GM23338 (cell line): ENCODE measurements at regions not wholly inside any gene's neighbourhood (a gene's known extent, or its start where the extent isn't known, plus 50 kb on each side); places are given as distances from the start of the nearest gene placed in this dataset.

Source experiments
- ATAC-seq: fragments of 200-7000 bp; cut with Tn5 transposase; 3 replicates; pipeline ENCODE4 v1.9.1; 2020
- DNase-seq: peaks from one replicate; pipeline ENCODE4 v3.0.0-alpha.2; 2015; ENCODE audit warnings: low spot score
- H2AFZ ChIP-seq: fragments of 200-600 bp; sonication (generic); 2 replicates; pipeline ENCODE4 v1.8.0; 2016; ENCODE audit warnings: antibody characterized with exemption, mild to moderate bottlenecking, moderate library complexity
- H3F3A ChIP-seq: fragments of 200-600 bp; sonication (generic); replicated peaks from 2 replicates; pipeline ENCODE4 v1.8.0; 2017; ENCODE audit warnings: antibody characterized with exemption, mixed run types, low read depth
- H3K27ac ChIP-seq: fragments of 200-600 bp; sonication (generic); 2 replicates; pipeline ENCODE4 v1.6.1; 2016; ENCODE audit warnings: low read depth
- H3K27me3 ChIP-seq: fragments of 200-600 bp; sonication (generic); 2 replicates; pipeline ENCODE4 v1.8.0; 2016; ENCODE audit warnings: mild to moderate bottlenecking, mixed run types, moderate library complexity; ENCODE audit not compliant: insufficient read depth
- H3K36me3 ChIP-seq: fragments of 200-600 bp; sonication (generic); 2 replicates; pipeline ENCODE4 v1.8.0; 2016; ENCODE audit warnings: mild to moderate bottlenecking; ENCODE audit not compliant: insufficient read depth
- H3K4me1 ChIP-seq: fragments of 200-600 bp; sonication (generic); 2 replicates; pipeline ENCODE4 v1.8.0; 2016; ENCODE audit warnings: mild to moderate bottlenecking, moderate library complexity; ENCODE audit not compliant: insufficient read depth
- H3K4me2 ChIP-seq: fragments of 200-600 bp; sonication (generic); 2 replicates; pipeline ENCODE4 v1.7.1; 2017; ENCODE audit warnings: mixed run types
- H3K4me3 ChIP-seq: fragments of 200-600 bp; sonication (generic); 2 replicates; pipeline ENCODE4 v1.6.1; 2016; ENCODE audit warnings: mixed run types
- H3K79me2 ChIP-seq: fragments of 200-600 bp; sonication (generic); replicated peaks from 2 replicates; pipeline ENCODE4 v1.8.0; 2017; ENCODE audit warnings: mild to moderate bottlenecking; ENCODE audit not compliant: insufficient read depth
- H3K9me2 ChIP-seq: fragments of 200-600 bp; sonication (generic); 2 replicates; pipeline ENCODE4 v1.8.0; 2017; ENCODE audit not compliant: insufficient read depth
- H4K20me1 ChIP-seq: fragments of 200-600 bp; sonication (generic); replicated peaks from 2 replicates; pipeline ENCODE4 v1.8.0; 2017; ENCODE audit warnings: mild to moderate bottlenecking; ENCODE audit not compliant: insufficient read depth
- H3K27ac Mint-ChIP-seq: 2 replicates; pipeline ENCODE4 v1.8.0; 2020; ENCODE audit warnings: inconsistent platforms, mild to moderate bottlenecking, moderate library complexity, mixed read lengths
- H3K27me3 Mint-ChIP-seq: 3 replicates; pipeline ENCODE4 v1.8.0; 2022; ENCODE audit warnings: low read depth, mild to moderate bottlenecking, moderate library complexity, mixed read lengths, inconsistent platforms; ENCODE audit not compliant: insufficient read depth, poor library complexity
- H3K36me3 Mint-ChIP-seq: 3 replicates; pipeline ENCODE4 v1.8.0; 2021; ENCODE audit warnings: low read depth, mild to moderate bottlenecking, inconsistent platforms, moderate library complexity, mixed read lengths
- H3K4me1 Mint-ChIP-seq: 3 replicates; pipeline ENCODE4 v1.8.0; 2020; ENCODE audit warnings: mild to moderate bottlenecking, inconsistent platforms, mixed read lengths
- H3K4me3 Mint-ChIP-seq: 3 replicates; pipeline ENCODE4 v1.8.0; 2021; ENCODE audit warnings: moderate library complexity, mild to moderate bottlenecking, inconsistent platforms, mixed read lengths
- H3K9me3 Mint-ChIP-seq: 3 replicates; pipeline ENCODE4 v1.8.0; 2020; ENCODE audit warnings: moderate library complexity, mild to moderate bottlenecking, inconsistent platforms, mixed read lengths
- CREB1 ChIP-seq: fragments of 250-450 bp; sonication (Bioruptor Pico); IDR thresholded peaks from 2 replicates; pipeline ENCODE4 v1.5.0; 2020; ENCODE audit warnings: low read depth, mild to moderate bottlenecking, moderate library complexity
- CTCF ChIP-seq, 2 experiments: fragments of 200-600 bp in 1 of 2; sonication (generic) in 1 of 2; conservative IDR thresholded peaks; 2 replicates each; pipeline versions ENCODE4 v1.5.1 to v1.6.1; 2016 to 2017; ENCODE audit warnings: antibody characterized with exemption in 2 of 2, low read depth in 2 of 2, mild to moderate bottlenecking in 2 of 2, moderate library complexity in 1 of 2
- EZH2 ChIP-seq: fragments of 200-600 bp; sonication (generic); IDR thresholded peaks from one replicate; pipeline ENCODE4 v1.8.0; 2017; ENCODE audit warnings: antibody characterized with exemption, mild to moderate bottlenecking, low read depth; ENCODE audit not compliant: unreplicated experiment
- EZH2phosphoT487 ChIP-seq: fragments of 200-600 bp; sonication (generic); IDR thresholded peaks from one replicate; pipeline ENCODE4 v1.8.1; 2018; ENCODE audit warnings: antibody characterized with exemption; ENCODE audit not compliant: unreplicated experiment
- JUNB ChIP-seq: IDR thresholded peaks from one replicate; pipeline ENCODE4 v1.6.1; 2016; ENCODE audit warnings: antibody characterized with exemption; ENCODE audit not compliant: unreplicated experiment
- NANOG ChIP-seq: IDR thresholded peaks from 2 replicates; pipeline ENCODE4 v1.6.1; 2016; ENCODE audit warnings: antibody characterized with exemption, borderline replicate concordance
- POLR2AphosphoS5 ChIP-seq: IDR thresholded peaks from 2 replicates; pipeline ENCODE4 v1.6.1; 2016; ENCODE audit warnings: antibody characterized with exemption, low read depth
- REST ChIP-seq: IDR thresholded peaks from one replicate; pipeline ENCODE4 v1.6.1; 2018; ENCODE audit warnings: antibody characterized with exemption; ENCODE audit not compliant: unreplicated experiment
- STAT1 ChIP-seq: IDR thresholded peaks from one replicate; pipeline ENCODE4 v1.6.1; 2016; ENCODE audit warnings: antibody characterized with exemption; ENCODE audit not compliant: unreplicated experiment
- ZNF114 ChIP-seq: fragments of 250-450 bp; sonication (Bioruptor Pico); IDR thresholded peaks from 2 replicates; pipeline ENCODE4 v1.5.0; 2020; ENCODE audit warnings: mild to moderate bottlenecking, moderate library complexity
- ZNF331 ChIP-seq: fragments of 250-450 bp; sonication (Bioruptor Pico); IDR thresholded peaks from 2 replicates; pipeline ENCODE4 v1.5.0; 2020; ENCODE audit warnings: low read depth, mild to moderate bottlenecking, moderate library complexity

- no peak overlapping the region for H3K4me3 ChIP-seq
- DNase-seq (no peak), ATAC-seq (no peak)
- no peak overlapping the region for H3K27ac ChIP-seq
- no peaks in the 10 kb centered on the region for H3K36me3 ChIP-seq
- H3F3A ChIP-seq: no peaks in the 10 kb centered on the region
- Mint-ChIP-seq H3K27me3 (no peaks in the 10 kb centered on the region), H3K36me3 (no peaks in the 10 kb centered on the region), H3K9me3 (peaks cover 9% of the 10 kb centered on the region; the same call in 2 of the 3 replicates), H3K4me3 (no peak overlapping the region), H3K27ac (no peak overlapping the region), H3K4me1 (no peaks in the 10 kb centered on the region)
- H3K4me2 ChIP-seq: no peak overlapping the region
- no peaks in the 10 kb centered on the region for H3K79me2 ChIP-seq
- TF ChIP-seq JUNB (no peak), CREB1 (CRISPR knock-in tag) (no peak), EZH2phosphoT487 (no peak), REST (no peak), STAT1 (no peak), ZNF114 (no peak), ZNF331 (no peak), POLR2AphosphoS5 (no peak), EZH2 (no peak), NANOG (no peak), CTCF (conservative IDR thresholded peaks at IDR 0.05; ENCODE audit: low read depth in 2 of 2) (no peak)
- H3K4me1 ChIP-seq: no peaks in the 10 kb centered on the region
- H3K9me2 ChIP-seq: no peaks in the 10 kb centered on the region
- H3K27me3 ChIP-seq: no peaks in the 10 kb centered on the region
- H2AFZ ChIP-seq: no peak overlapping the region
- no peaks in the 10 kb centered on the region for H4K20me1 ChIP-seq
Observed at GRCh38 chr13:47539317-47539716, 461.8 kb downstream of the SUCLA2 start.

GRCh38 chr13:47523771-47524170 is 477.3 kb downstream of the SUCLA2 start:
- H3K27me3 Mint-ChIP-seq: no peaks in the 10 kb centered on the region
- H2AFZ ChIP-seq: no peak overlapping the region
- 0 out of 3 replicates have a peak, but pooled peaks cover 4% of the 10 kb centered on the region for H3K36me3 Mint-ChIP-seq
- no peaks in the 10 kb centered on the region for H3K4me1 ChIP-seq
- H3K27me3 ChIP-seq: no peaks in the 10 kb centered on the region
- H3K27ac ChIP-seq: no peak overlapping the region
- no peak for TF ChIP-seq EZH2phosphoT487
- H3K4me1 Mint-ChIP-seq: peaks cover 2% of the 10 kb centered on the region; the same call in 1 of the 3 replicates
- H3K4me2 ChIP-seq: no peak overlapping the region
- DNase-seq: no peak
- H3K4me3 Mint-ChIP-seq: no peak overlapping the region
- no peak overlapping the region for H3K4me3 ChIP-seq
- H4K20me1 ChIP-seq: no peaks in the 10 kb centered on the region
- no peak for ATAC-seq
- H3F3A ChIP-seq: no peaks in the 10 kb centered on the region
- no peaks in the 10 kb centered on the region; the same call in 1 of the 3 replicates for H3K9me3 Mint-ChIP-seq
- H3K36me3 ChIP-seq: no peaks in the 10 kb centered on the region
- H3K79me2 ChIP-seq: no peaks in the 10 kb centered on the region
- H3K9me2 ChIP-seq: no peaks in the 10 kb centered on the region
- H3K27ac Mint-ChIP-seq: no peak overlapping the region
